ENCODE measurements at regions not wholly inside any gene's neighbourhood (a gene's known extent, or its start where the extent isn't known, plus 50 kb on each side); places are given as distances from the start of the nearest gene placed in this dataset.

DNA sequence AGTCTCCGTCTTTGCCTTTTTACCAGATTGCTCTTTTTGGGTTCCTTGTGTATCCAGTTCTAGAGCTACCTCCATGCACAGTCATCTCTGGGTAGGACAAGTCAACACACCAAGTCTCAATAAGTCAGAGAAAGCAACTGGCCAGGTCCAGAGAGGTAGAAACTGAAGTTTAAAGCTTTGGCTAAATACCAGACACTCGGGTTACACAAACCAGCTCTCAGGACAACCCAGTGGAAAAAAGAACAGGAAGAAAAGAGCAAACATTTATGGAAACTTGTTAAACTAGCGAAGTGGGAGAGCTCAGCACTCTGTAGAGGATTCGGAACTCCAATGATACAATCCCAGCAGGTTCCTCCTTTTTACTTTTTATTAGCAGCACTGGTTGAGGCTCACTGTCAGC is 291.0 kb upstream of the CPEB2 start:
- TF ChIP-seq CTCF (IDR thresholded peaks at IDR 0.05; ENCODE audit: low read depth, low read length, missing input control) (no peak), MAX (IDR thresholded peaks at IDR 0.05) (no peak), GABPA (IDR thresholded peaks at IDR 0.05 in 1 of 2, conservative IDR thresholded peaks at IDR 0.05 in 1 of 2) (no peak), EGR1 (IDR thresholded peaks at IDR 0.05; ENCODE audit: low read depth in 2 of 2) (no peak), TAF1 (conservative IDR thresholded peaks at IDR 0.05) (no peak), RAD21 (IDR thresholded peaks at IDR 0.05) (no peak), YY1 (IDR thresholded peaks at IDR 0.05) (no peak), REST (IDR thresholded peaks at IDR 0.05) (no peak), JUND (IDR thresholded peaks at IDR 0.05) (no peak), FOXA1 (IDR thresholded peaks at IDR 0.05) (no peak), SP1 (IDR thresholded peaks at IDR 0.05) (no peak), RXRA (IDR thresholded peaks at IDR 0.05) (no peak)
- TF ChIP-seq, protein P1, sequence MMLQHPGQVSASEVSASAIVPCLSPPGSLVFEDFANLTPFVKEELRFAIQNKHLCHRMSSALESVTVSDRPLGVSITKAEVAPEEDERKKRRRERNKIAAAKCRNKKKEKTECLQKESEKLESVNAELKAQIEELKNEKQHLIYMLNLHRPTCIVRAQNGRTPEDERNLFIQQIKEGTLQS (IDR thresholded peaks at IDR 0.05): no peak

All from liver (tissue), 3 donors.